ENCODE measurements at regions not wholly inside any gene's neighbourhood (a gene's known extent, or its start where the extent isn't known, plus 50 kb on each side); places are given as distances from the start of the nearest gene placed in this dataset.
"Not testable (repeated sequence)": the region's sequence is repeated elsewhere in the genome, so short reads cannot be mapped to it uniquely, and the experiment has no call there.

- DNase-seq, result no peak
Measured at GRCh38 chr6:920512-920911, 227.6 kb upstream of the EXOC2 start.

- DNase-seq, result no peak
Measured at GRCh38 chr6:919500-919899, 226.6 kb upstream of the EXOC2 start.

GRCh38 chr6:917939-918338 lies 225.0 kb upstream of the EXOC2 start:
- no peak for DNase-seq

- no peak for DNase-seq
Measured at GRCh38 chr6:917296-917695, 224.4 kb upstream of the EXOC2 start.

- no peak for DNase-seq
Measured at GRCh38 chr6:916131-916530, 223.2 kb upstream of the EXOC2 start.

GRCh38 chr6:912871-913835 lies 220.2 kb upstream of the EXOC2 start:
- DNase-seq, result no peak

GRCh38 chr6:907928-908327 lies 215.0 kb upstream of the EXOC2 start:
- DNase-seq, result no peak

GRCh38 chr6:906920-907319 lies 214.0 kb upstream of the EXOC2 start:
- DNase-seq, result no peak

- DNase-seq, result no peak
Measured at GRCh38 chr6:905556-905955, 212.6 kb upstream of the EXOC2 start.

GRCh38 chr6:904994-905393 lies 212.1 kb upstream of the EXOC2 start:
- DNase-seq, result no peak

GRCh38 chr6:903761-904160 lies 210.8 kb upstream of the EXOC2 start:
- no peak for DNase-seq

GRCh38 chr6:901696-902460 lies 208.9 kb upstream of the EXOC2 start:
- DNase-seq, result no peak

GRCh38 chr6:900716-901605 lies 208.0 kb upstream of the EXOC2 start:
- no peak for DNase-seq

GRCh38 chr6:897528-898207 lies 204.7 kb upstream of the EXOC2 start:
- no peak for DNase-seq

- DNase-seq, result no peak
Measured at GRCh38 chr6:894274-894673, 201.3 kb upstream of the EXOC2 start.

GRCh38 chr6:890995-891394 lies 198.1 kb upstream of the EXOC2 start:
- DNase-seq, result no peak

- no peak for DNase-seq
Measured at GRCh38 chr6:890201-890600, 197.3 kb upstream of the EXOC2 start.

GRCh38 chr6:887583-888235 lies 194.8 kb upstream of the EXOC2 start:
- DNase-seq, result no peak

GRCh38 chr6:886116-886515 lies 193.2 kb upstream of the EXOC2 start:
- not testable (repeated sequence) for DNase-seq

GRCh38 chr6:885051-885590 lies 192.2 kb upstream of the EXOC2 start:
- DNase-seq, result no peak

GRCh38 chr6:884570-884969 lies 191.6 kb upstream of the EXOC2 start:
- DNase-seq, result no peak

All from NCI-H2081 treated with DMSO at 0.1 percent for 48 hours (cell line).